VCaP (cell line): ENCODE measurements at regions not wholly inside any gene's neighbourhood (a gene's known extent, or its start where the extent isn't known, plus 50 kb on each side); places are given as distances from the start of the nearest gene placed in this dataset.

ENCODE experiments used
- H3K27ac ChIP-seq: fragments of 450-650 bp; 2 replicates; pipeline ENCODE4 v1.5.1; 2017
- CTCF ChIP-seq: fragments of 450-650 bp; conservative IDR thresholded peaks from 2 replicates; pipeline ENCODE4 v1.5.1; 2017; ENCODE audit warnings: mild to moderate bottlenecking, moderate library complexity

- no peak overlapping the region for H3K27ac ChIP-seq
- no peak for TF ChIP-seq CTCF
Observed at GRCh38 chr13:111911754-111912452, 155.0 kb upstream of the SOX1 start.

GRCh38 chr13:111912453-111912866 is 154.5 kb upstream of the SOX1 start:
- H3K27ac ChIP-seq, result no peak overlapping the region
- no peak for TF ChIP-seq CTCF

GRCh38 chr13:111912991-111913760 is 153.8 kb upstream of the SOX1 start:
- TF ChIP-seq CTCF, result no peak; the same call in 1 of the 2 replicates
- H3K27ac ChIP-seq, result no peak overlapping the region

GRCh38 chr13:111913761-111914140 is 153.2 kb upstream of the SOX1 start:
- H3K27ac ChIP-seq, result no peak overlapping the region
- TF ChIP-seq CTCF, result no peak

- TF ChIP-seq CTCF, result no peak
- H3K27ac ChIP-seq, result no peak overlapping the region
Observed at GRCh38 chr13:111914241-111915103, 152.5 kb upstream of the SOX1 start.

- TF ChIP-seq CTCF, result no peak
Observed at GRCh38 chr13:111915104-111915551, 151.8 kb upstream of the SOX1 start.

GRCh38 chr13:111916201-111916600 is 150.7 kb upstream of the SOX1 start:
- H3K27ac ChIP-seq, result no peak overlapping the region
- no peak for TF ChIP-seq CTCF

More at GRCh38 chr13:111915104-111915551, 151.8 kb upstream of the SOX1 start:
- H3K27ac ChIP-seq, result no peak overlapping the region
